ENCODE measurements at regions not wholly inside any gene's neighbourhood (a gene's known extent, or its start where the extent isn't known, plus 50 kb on each side); places are given as distances from the start of the nearest gene placed in this dataset.

DNA sequence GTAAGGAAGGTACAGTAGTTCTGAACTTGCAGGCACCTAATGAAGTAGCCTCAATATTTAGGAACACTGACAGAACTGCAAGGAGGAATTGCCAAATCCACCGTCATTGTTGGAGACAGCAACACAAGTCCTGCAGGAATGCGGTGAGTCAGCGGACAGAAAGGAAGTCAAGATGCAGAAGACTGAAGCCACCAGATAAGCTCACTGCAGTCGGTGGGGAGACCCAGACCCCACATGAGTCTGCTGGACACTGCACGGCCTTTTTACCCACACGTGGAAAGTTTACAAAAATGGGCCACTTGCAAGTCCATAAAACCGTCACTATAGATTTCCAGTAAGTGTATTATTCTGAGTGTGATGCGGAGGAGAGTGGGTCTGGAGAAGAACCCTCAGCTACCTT, 1471.6 kb downstream of the TBC1D22A start:
- H3K9me3 ChIP-seq, result peaks cover 0 to 33% (median 2%) of the 10 kb centered on the region in 4 donors
- 88 to 89% methylated on average over 8 of the region's 8 CpGs for WGBS, 2 donors
- DNase-seq (ENCODE audit: low spot score in 2 of 2), result no peak
- H3K4me1 ChIP-seq, result no peaks in the 10 kb centered on the region
- no peak overlapping the region for H3K4me3 ChIP-seq
- no peaks in the 10 kb centered on the region for H3K27me3 ChIP-seq
- no peak overlapping the region for H3K27ac ChIP-seq
- TF ChIP-seq, protein P1, sequence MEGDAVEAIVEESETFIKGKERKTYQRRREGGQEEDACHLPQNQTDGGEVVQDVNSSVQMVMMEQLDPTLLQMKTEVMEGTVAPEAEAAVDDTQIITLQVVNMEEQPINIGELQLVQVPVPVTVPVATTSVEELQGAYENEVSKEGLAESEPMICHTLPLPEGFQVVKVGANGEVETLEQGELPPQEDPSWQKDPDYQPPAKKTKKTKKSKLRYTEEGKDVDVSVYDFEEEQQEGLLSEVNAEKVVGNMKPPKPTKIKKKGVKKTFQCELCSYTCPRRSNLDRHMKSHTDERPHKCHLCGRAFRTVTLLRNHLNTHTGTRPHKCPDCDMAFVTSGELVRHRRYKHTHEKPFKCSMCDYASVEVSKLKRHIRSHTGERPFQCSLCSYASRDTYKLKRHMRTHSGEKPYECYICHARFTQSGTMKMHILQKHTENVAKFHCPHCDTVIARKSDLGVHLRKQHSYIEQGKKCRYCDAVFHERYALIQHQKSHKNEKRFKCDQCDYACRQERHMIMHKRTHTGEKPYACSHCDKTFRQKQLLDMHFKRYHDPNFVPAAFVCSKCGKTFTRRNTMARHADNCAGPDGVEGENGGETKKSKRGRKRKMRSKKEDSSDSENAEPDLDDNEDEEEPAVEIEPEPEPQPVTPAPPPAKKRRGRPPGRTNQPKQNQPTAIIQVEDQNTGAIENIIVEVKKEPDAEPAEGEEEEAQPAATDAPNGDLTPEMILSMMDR (IDR thresholded peaks at IDR 0.05), result no peak
- no peaks in the 10 kb centered on the region for H3K36me3 ChIP-seq

GRCh38 chr22:48233586-48233985, 1471.1 kb downstream of the TBC1D22A start:
- no peak for TF ChIP-seq EP300 (IDR thresholded peaks at IDR 0.05)
- no peak for TF ChIP-seq POLR2A (IDR thresholded peaks at IDR 0.05)
- TF ChIP-seq, protein P1 (IDR thresholded peaks at IDR 0.05), result no peak
- no peak overlapping the region for H3K27ac ChIP-seq
- no peaks in the 10 kb centered on the region for H3K4me1 ChIP-seq
- no peaks in the 10 kb centered on the region for H3K27me3 ChIP-seq
- no peak overlapping the region for H3K4me3 ChIP-seq
- H3K36me3 ChIP-seq, result no peaks in the 10 kb centered on the region
- DNase-seq (ENCODE audit: low spot score in 2 of 2), result no peak
- WGBS, 2 donors, result 89 to 98% methylated on average over 1 of the region's 1 CpG
- peaks cover 0 to 33% (median 2%) of the 10 kb centered on the region in 4 donors for H3K9me3 ChIP-seq

GRCh38 chr22:48228468-48228867, 1466.0 kb downstream of the TBC1D22A start:
- TF ChIP-seq EP300 (IDR thresholded peaks at IDR 0.05) (no peak), POLR2A (IDR thresholded peaks at IDR 0.05) (no peak)
- TF ChIP-seq, protein P1 (IDR thresholded peaks at IDR 0.05), result no peak
- Histone ChIP-seq H3K27me3 (no peaks in the 10 kb centered on the region), H3K4me3 (no peak overlapping the region), H3K9me3 (peaks cover 0 to 20% (median 2%) of the 10 kb centered on the region in 4 donors), H3K36me3 (no peaks in the 10 kb centered on the region), H3K4me1 (no peaks in the 10 kb centered on the region), H3K27ac (no peak overlapping the region)
- 91 to 93% methylated on average over 5 of the region's 5 CpGs for WGBS, 2 donors
- DNase-seq (ENCODE audit: low spot score in 2 of 2), result no peak

DNA sequence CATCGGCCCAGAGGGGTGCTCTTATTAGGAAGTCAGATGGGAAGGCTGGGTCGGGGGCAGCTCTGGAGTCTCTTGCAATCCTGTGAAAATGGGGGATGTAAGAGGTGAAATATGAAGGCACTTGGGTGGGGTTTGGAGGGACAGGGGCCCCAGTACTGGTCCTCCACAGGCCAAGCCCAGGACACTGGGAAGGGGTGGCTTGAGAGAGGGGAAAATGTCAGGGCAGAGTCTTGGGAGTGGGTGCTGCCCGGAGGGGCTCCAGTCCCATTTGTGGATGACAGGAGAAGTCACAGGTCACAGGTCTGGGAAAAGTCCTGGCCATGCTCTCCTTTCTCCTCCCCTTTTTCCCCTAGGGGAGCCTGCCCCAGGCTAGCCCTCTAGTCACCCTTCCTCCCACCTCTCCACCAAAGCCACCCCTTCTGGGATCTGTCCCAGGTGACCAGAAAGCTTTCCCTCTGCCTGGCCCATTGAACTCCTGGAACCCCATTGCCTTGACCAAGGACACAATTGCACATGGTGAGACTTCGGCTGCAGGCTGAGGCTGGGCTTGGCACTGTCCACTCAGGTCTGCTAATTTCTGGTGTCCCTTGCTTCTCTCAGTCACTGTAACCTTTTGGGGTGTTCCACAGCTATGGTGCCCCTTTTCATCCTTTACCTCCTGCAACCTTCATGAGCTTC, 1465.0 kb downstream of the TBC1D22A start:
- WGBS, 2 donors, result 89 to 96% methylated on average over 4 of the region's 4 CpGs

More for the DNA sequence above, 1465.0 kb downstream of the TBC1D22A start:
- Histone ChIP-seq H3K9me3 (peaks cover 0 to 10% (median 2%) of the 10 kb centered on the region in 4 donors), H3K36me3 (no peaks in the 10 kb centered on the region), H3K27ac (no peak overlapping the region), H3K27me3 (no peaks in the 10 kb centered on the region), H3K4me1 (no peaks in the 10 kb centered on the region), H3K4me3 (no peak overlapping the region)
- DNase-seq (ENCODE audit: low spot score in 2 of 2), result no peak
- no peak for TF ChIP-seq EP300 (IDR thresholded peaks at IDR 0.05)
- TF ChIP-seq POLR2A (IDR thresholded peaks at IDR 0.05), result no peak
- TF ChIP-seq, protein P1 (IDR thresholded peaks at IDR 0.05), result no peak

Data from tibial nerve (tissue), 4 donors.